ENCODE measurements at regions not wholly inside any gene's neighbourhood (a gene's known extent, or its start where the extent isn't known, plus 50 kb on each side); places are given as distances from the start of the nearest gene placed in this dataset.

- no peak for TF ChIP-seq CTCF (conservative IDR thresholded peaks at IDR 0.05; ENCODE audit: low read depth, low read length)
- no peak for TF ChIP-seq EZH2 (IDR thresholded peaks at IDR 0.05; ENCODE audit: borderline replicate concordance, low read depth, low read length, poor library complexity, severe bottlenecking)
Measured at GRCh38 chr2:82333697-82334096, 2029.1 kb upstream of the LRRTM1 start.

All from A673 (cell line).